ENCODE measurements at regions not wholly inside any gene's neighbourhood (a gene's known extent, or its start where the extent isn't known, plus 50 kb on each side); places are given as distances from the start of the nearest gene placed in this dataset.

GRCh38 chr7:81626008-81626407 is 143.8 kb downstream of the HGF start:
- intact Hi-C loops (cut with micrococcal nuclease; ENCODE audit: unreplicated experiment) = no loop called here
- Histone ChIP-seq H2AFZ (ENCODE audit: low read length) (no peak overlapping the region), H4K20me1 (ENCODE audit: insufficient read depth, low read length) (no peaks in the 10 kb centered on the region), H3K27me3 (ENCODE audit: control insufficient read depth in 1 of 2, insufficient read depth in 2 of 2, low read length in 2 of 2) (no peaks in the 10 kb centered on the region), H3K36me3 (replicated peaks in 1 of 2; ENCODE audit: control insufficient read depth in 1 of 2, insufficient read depth in 2 of 2, low read length in 2 of 2) (no peaks in the 10 kb centered on the region), H3K4me3 (replicated peaks in 1 of 3; ENCODE audit: insufficient read depth in 1 of 3, low read depth in 2 of 3, low read length in 3 of 3) (no peak overlapping the region), H3K79me2 (ENCODE audit: insufficient read depth, low read length) (no peaks in the 10 kb centered on the region), H3K27ac (ENCODE audit: extremely low read length, insufficient read depth, low read length) (no peak overlapping the region), H3K9me3 (ENCODE audit: low read length) (no peaks in the 10 kb centered on the region), H3K4me2 (ENCODE audit: low read depth, low read length) (no peak overlapping the region), H3K9ac (ENCODE audit: insufficient read depth, low read depth, low read length) (no peak overlapping the region), H3K4me1 (ENCODE audit: insufficient read depth, low read length) (peaks cover 18% of the 10 kb centered on the region)
- BruUV-seq (replicated peaks) = no TSS peak
- WGBS (ENCODE audit: low lambda C conversion rate) = 32% methylated on average over 1 of the region's 1 CpG
- in situ Hi-C loops (cut with HindIII; ENCODE audit: extremely low pct_ligation_motif_present, low pct_unique_long_range_greater_than_20kb) = no loop called here
- FAIRE-seq (no peak), ATAC-seq (no peak), DNase-seq (ENCODE audit: low spot score) (no peak)
- TF ChIP-seq CBX5 (CRISPR knock-in tag; IDR thresholded peaks at IDR 0.05; ENCODE audit: borderline replicate concordance) (no peak), ZNF224 (CRISPR knock-in tag; IDR thresholded peaks at IDR 0.05) (no peak), MAF1 (CRISPR knock-in tag; IDR thresholded peaks at IDR 0.05; ENCODE audit: borderline replicate concordance) (no peak), RFXAP (CRISPR knock-in tag; IDR thresholded peaks at IDR 0.05; ENCODE audit: borderline replicate concordance) (no peak), TFAP4 (IDR thresholded peaks at IDR 0.05; ENCODE audit: borderline replicate concordance, low read depth) (no peak), ZNF710 (CRISPR knock-in tag; IDR thresholded peaks at IDR 0.05; ENCODE audit: borderline replicate concordance) (no peak), SCMH1 (CRISPR knock-in tag; IDR thresholded peaks at IDR 0.05; ENCODE audit: borderline replicate concordance) (no peak), ZNF367 (CRISPR knock-in tag; IDR thresholded peaks at IDR 0.05; ENCODE audit: borderline replicate concordance) (no peak)
- ChIA-PET POLR2A (no interaction called here), CTCF (ENCODE audit: low intra/inter-chr PET ratio, low total read pairs) (no interaction called here)

Data from HepG2 (cell line).